ENCODE measurements at regions not wholly inside any gene's neighbourhood (a gene's known extent, or its start where the extent isn't known, plus 50 kb on each side); places are given as distances from the start of the nearest gene placed in this dataset.

GRCh38 chr6:3939964-3940363 is 90.8 kb downstream of the FAM50B start (continued):
- no peak for TF ChIP-seq REST (IDR thresholded peaks at IDR 0.05; ENCODE audit: borderline replicate concordance)
- no peak for TF ChIP-seq REST (CRISPR knock-in tag; IDR thresholded peaks at IDR 0.05; ENCODE audit: low read depth)
- no peak for TF ChIP-seq TEAD1 (CRISPR knock-in tag; IDR thresholded peaks at IDR 0.05)
- no peak for TF ChIP-seq ATF7 (IDR thresholded peaks at IDR 0.05)
- no peak for TF ChIP-seq ZNF280B (CRISPR knock-in tag; IDR thresholded peaks at IDR 0.05)
- TF ChIP-seq RUNX1 (IDR thresholded peaks at IDR 0.05; ENCODE audit: low read depth), result no peak
- TF ChIP-seq RAD51 (IDR thresholded peaks at IDR 0.05; ENCODE audit: borderline replicate concordance, low read depth), result no peak
- TF ChIP-seq NCOR1 (IDR thresholded peaks at IDR 0.05), result peak; percentile 50; the same call in 1 of the 2 replicates
- no peak for TF ChIP-seq ZNF785 (CRISPR knock-in tag; IDR thresholded peaks at IDR 0.05)
- TF ChIP-seq SIRT6 (IDR thresholded peaks at IDR 0.05; ENCODE audit: low read depth, low read length), result no peak
- no peak for TF ChIP-seq ZNF436 (CRISPR knock-in tag; IDR thresholded peaks at IDR 0.05)
- no peak for TF ChIP-seq STAT5B (CRISPR knock-in tag; IDR thresholded peaks at IDR 0.05)
- no peak for TF ChIP-seq FOXA1 (IDR thresholded peaks at IDR 0.05; ENCODE audit: borderline replicate concordance)
- TF ChIP-seq DIDO1 (tag; IDR thresholded peaks at IDR 0.05; ENCODE audit: low read depth), result no peak
- no peak for TF ChIP-seq ZNF583 (CRISPR knock-in tag; IDR thresholded peaks at IDR 0.05)
- peak; percentile 53; the same call in 1 of the 2 replicates for TF ChIP-seq MAFF (IDR thresholded peaks at IDR 0.05; ENCODE audit: low read length)
- no peak for TF ChIP-seq SREBF2 (CRISPR knock-in tag; IDR thresholded peaks at IDR 0.05)
- no peak for TF ChIP-seq CC2D1A (IDR thresholded peaks at IDR 0.05)
- no peak for TF ChIP-seq ZNF445 (CRISPR knock-in tag; IDR thresholded peaks at IDR 0.05; ENCODE audit: low read depth)
- TF ChIP-seq ZBTB5 (IDR thresholded peaks at IDR 0.05), result no peak
- peak; percentile 70 for TF ChIP-seq ARID1B (IDR thresholded peaks at IDR 0.05)
